ENCODE measurements at regions not wholly inside any gene's neighbourhood (a gene's known extent, or its start where the extent isn't known, plus 50 kb on each side); places are given as distances from the start of the nearest gene placed in this dataset.

DNA sequence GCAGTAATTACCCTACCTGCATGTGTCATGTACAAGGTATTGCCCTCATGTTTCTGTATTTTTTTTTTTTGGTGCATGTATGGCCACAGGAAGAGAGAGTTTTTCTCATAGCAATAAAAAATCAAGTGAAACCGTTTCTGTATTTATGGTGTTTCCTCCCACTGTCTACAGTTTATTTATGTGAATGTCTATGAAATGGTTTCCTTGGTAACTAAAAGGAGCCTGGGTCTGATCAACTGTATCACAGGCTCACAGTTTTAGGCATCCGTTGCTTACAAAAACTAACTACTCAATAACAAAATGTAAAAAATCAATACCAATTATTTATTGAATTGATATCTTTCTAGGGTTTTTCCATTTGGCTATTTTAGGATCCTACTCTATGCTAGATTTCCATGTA, 464.4 kb downstream of the TAF11L14 start:
- dilution Hi-C loops (cut with MboI; ENCODE audit: extremely low pct_ligation_motif_present, low sequenced_read_pairs) = no loop called here
- H3K27me3 ChIP-seq (ENCODE audit: control insufficient read depth, extremely low read depth, insufficient read depth, low read length) = no peaks in the 10 kb centered on the region
- no peak overlapping the region for H3K4me2 ChIP-seq (ENCODE audit: control insufficient read depth, extremely low read depth, insufficient read depth, low read depth, low read length)
- FAIRE-seq (no peak), DNase-seq (ENCODE audit: low read depth, low spot score) (no peak)
- no peak overlapping the region for H3K9ac ChIP-seq (ENCODE audit: control insufficient read depth, extremely low read depth, insufficient read depth, low read length)
- no peaks in the 10 kb centered on the region for H3K9me1 ChIP-seq (ENCODE audit: control insufficient read depth, extremely low read depth, insufficient read depth, low read length)
- no peak for TF ChIP-seq CTCF (optimal IDR thresholded peaks at IDR 0.05 in 1 of 3, IDR thresholded peaks at IDR 0.05 in 1 of 3, conservative IDR thresholded peaks at IDR 0.05 in 1 of 3; ENCODE audit: extremely low read depth in 1 of 3, insufficient read depth in 2 of 3, low read length in 3 of 3)
- no peak for TF ChIP-seq EZH2 (IDR thresholded peaks at IDR 0.05; ENCODE audit: low read length)
- no peaks in the 10 kb centered on the region for H3K36me3 ChIP-seq (ENCODE audit: control insufficient read depth in 2 of 2, extremely low read depth in 1 of 2, insufficient read depth in 2 of 2, low read length in 2 of 2)
- no peaks in the 10 kb centered on the region for H3K4me1 ChIP-seq (ENCODE audit: control insufficient read depth, extremely low read depth, insufficient read depth, low read length)
- no peak overlapping the region for H3K27ac ChIP-seq (ENCODE audit: control insufficient read depth, insufficient read depth, low read length)
- no peak overlapping the region for H3K4me3 ChIP-seq (ENCODE audit: control insufficient read depth in 2 of 3, extremely low read depth in 1 of 3, insufficient read depth in 2 of 3, low read depth in 1 of 3, low read length in 3 of 3)
- no peaks in the 10 kb centered on the region for H3K9me3 ChIP-seq (ENCODE audit: control insufficient read depth, low read depth, low read length)
- H3K79me2 ChIP-seq (ENCODE audit: control insufficient read depth, insufficient read depth, low read length) = no peaks in the 10 kb centered on the region
- H2AFZ ChIP-seq (ENCODE audit: control insufficient read depth, low read length) = no peak overlapping the region
- no peaks in the 10 kb centered on the region for H4K20me1 ChIP-seq (ENCODE audit: control insufficient read depth, extremely low read depth, insufficient read depth, low read length)

DNA sequence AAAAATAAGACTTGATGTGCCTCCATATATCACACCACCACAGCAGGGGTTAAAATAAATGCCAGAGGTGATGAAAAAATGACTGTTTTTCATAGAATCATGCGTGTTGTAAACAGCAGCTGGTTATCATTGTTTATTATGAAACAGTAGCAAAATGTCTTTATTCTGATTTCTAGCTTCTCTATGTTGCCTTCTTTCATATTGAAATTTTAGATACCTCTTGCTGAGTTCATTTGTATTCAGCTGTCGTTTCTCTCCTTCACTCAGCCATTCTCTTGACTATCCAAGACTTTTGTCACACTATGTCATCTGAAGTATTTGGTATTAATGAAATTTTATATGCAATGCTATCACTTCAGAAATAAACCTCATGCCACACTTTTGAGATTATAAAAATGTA, 465.0 kb downstream of the TAF11L14 start:
- FAIRE-seq (no peak), DNase-seq (ENCODE audit: low read depth, low spot score) (no peak)
- no peaks in the 10 kb centered on the region for H3K9me1 ChIP-seq (ENCODE audit: control insufficient read depth, extremely low read depth, insufficient read depth, low read length)
- no peak overlapping the region for H3K4me3 ChIP-seq (ENCODE audit: control insufficient read depth in 2 of 3, extremely low read depth in 1 of 3, insufficient read depth in 2 of 3, low read depth in 1 of 3, low read length in 3 of 3)
- TF ChIP-seq CTCF (optimal IDR thresholded peaks at IDR 0.05 in 1 of 3, IDR thresholded peaks at IDR 0.05 in 1 of 3, conservative IDR thresholded peaks at IDR 0.05 in 1 of 3; ENCODE audit: extremely low read depth in 1 of 3, insufficient read depth in 2 of 3, low read length in 3 of 3) = no peak
- TF ChIP-seq EZH2 (IDR thresholded peaks at IDR 0.05; ENCODE audit: low read length) = no peak
- H3K79me2 ChIP-seq (ENCODE audit: control insufficient read depth, insufficient read depth, low read length) = no peaks in the 10 kb centered on the region
- H3K9ac ChIP-seq (ENCODE audit: control insufficient read depth, extremely low read depth, insufficient read depth, low read length) = no peak overlapping the region
- no peak overlapping the region for H3K4me2 ChIP-seq (ENCODE audit: control insufficient read depth, extremely low read depth, insufficient read depth, low read depth, low read length)
- dilution Hi-C loops (cut with MboI; ENCODE audit: extremely low pct_ligation_motif_present, low sequenced_read_pairs) = no loop called here
- H3K27ac ChIP-seq (ENCODE audit: control insufficient read depth, insufficient read depth, low read length) = no peak overlapping the region
- no peaks in the 10 kb centered on the region for H3K36me3 ChIP-seq (ENCODE audit: control insufficient read depth in 2 of 2, extremely low read depth in 1 of 2, insufficient read depth in 2 of 2, low read length in 2 of 2)
- H4K20me1 ChIP-seq (ENCODE audit: control insufficient read depth, extremely low read depth, insufficient read depth, low read length) = no peaks in the 10 kb centered on the region
- H3K27me3 ChIP-seq (ENCODE audit: control insufficient read depth, extremely low read depth, insufficient read depth, low read length) = no peaks in the 10 kb centered on the region
- H3K9me3 ChIP-seq (ENCODE audit: control insufficient read depth, low read depth, low read length) = no peaks in the 10 kb centered on the region
- H2AFZ ChIP-seq (ENCODE audit: control insufficient read depth, low read length) = no peak overlapping the region
- H3K4me1 ChIP-seq (ENCODE audit: control insufficient read depth, extremely low read depth, insufficient read depth, low read length) = no peaks in the 10 kb centered on the region
